GM23338 (cell line): ENCODE measurements at regions not wholly inside any gene's neighbourhood (a gene's known extent, or its start where the extent isn't known, plus 50 kb on each side); places are given as distances from the start of the nearest gene placed in this dataset.

Source experiments
- ATAC-seq: fragments of 200-7000 bp; cut with Tn5 transposase; 3 replicates; pipeline ENCODE4 v1.9.1; 2020
- DNase-seq: peaks from one replicate; pipeline ENCODE4 v3.0.0-alpha.2; 2015; ENCODE audit warnings: low spot score
- H2AFZ ChIP-seq: fragments of 200-600 bp; sonication (generic); 2 replicates; pipeline ENCODE4 v1.8.0; 2016; ENCODE audit warnings: antibody characterized with exemption, mild to moderate bottlenecking, moderate library complexity
- H3F3A ChIP-seq: fragments of 200-600 bp; sonication (generic); replicated peaks from 2 replicates; pipeline ENCODE4 v1.8.0; 2017; ENCODE audit warnings: antibody characterized with exemption, mixed run types, low read depth
- H3K27ac ChIP-seq: fragments of 200-600 bp; sonication (generic); 2 replicates; pipeline ENCODE4 v1.6.1; 2016; ENCODE audit warnings: low read depth
- H3K27me3 ChIP-seq: fragments of 200-600 bp; sonication (generic); 2 replicates; pipeline ENCODE4 v1.8.0; 2016; ENCODE audit warnings: mild to moderate bottlenecking, mixed run types, moderate library complexity; ENCODE audit not compliant: insufficient read depth
- H3K36me3 ChIP-seq: fragments of 200-600 bp; sonication (generic); 2 replicates; pipeline ENCODE4 v1.8.0; 2016; ENCODE audit warnings: mild to moderate bottlenecking; ENCODE audit not compliant: insufficient read depth
- H3K4me1 ChIP-seq: fragments of 200-600 bp; sonication (generic); 2 replicates; pipeline ENCODE4 v1.8.0; 2016; ENCODE audit warnings: mild to moderate bottlenecking, moderate library complexity; ENCODE audit not compliant: insufficient read depth
- H3K4me2 ChIP-seq: fragments of 200-600 bp; sonication (generic); 2 replicates; pipeline ENCODE4 v1.7.1; 2017; ENCODE audit warnings: mixed run types
- H3K4me3 ChIP-seq: fragments of 200-600 bp; sonication (generic); 2 replicates; pipeline ENCODE4 v1.6.1; 2016; ENCODE audit warnings: mixed run types
- H3K79me2 ChIP-seq: fragments of 200-600 bp; sonication (generic); replicated peaks from 2 replicates; pipeline ENCODE4 v1.8.0; 2017; ENCODE audit warnings: mild to moderate bottlenecking; ENCODE audit not compliant: insufficient read depth
- H3K9me2 ChIP-seq: fragments of 200-600 bp; sonication (generic); 2 replicates; pipeline ENCODE4 v1.8.0; 2017; ENCODE audit not compliant: insufficient read depth
- H4K20me1 ChIP-seq: fragments of 200-600 bp; sonication (generic); replicated peaks from 2 replicates; pipeline ENCODE4 v1.8.0; 2017; ENCODE audit warnings: mild to moderate bottlenecking; ENCODE audit not compliant: insufficient read depth
- H3K27ac Mint-ChIP-seq: 2 replicates; pipeline ENCODE4 v1.8.0; 2020; ENCODE audit warnings: inconsistent platforms, mild to moderate bottlenecking, moderate library complexity, mixed read lengths
- H3K27me3 Mint-ChIP-seq: 3 replicates; pipeline ENCODE4 v1.8.0; 2022; ENCODE audit warnings: low read depth, mild to moderate bottlenecking, moderate library complexity, mixed read lengths, inconsistent platforms; ENCODE audit not compliant: insufficient read depth, poor library complexity
- H3K36me3 Mint-ChIP-seq: 3 replicates; pipeline ENCODE4 v1.8.0; 2021; ENCODE audit warnings: low read depth, mild to moderate bottlenecking, inconsistent platforms, moderate library complexity, mixed read lengths
- H3K4me1 Mint-ChIP-seq: 3 replicates; pipeline ENCODE4 v1.8.0; 2020; ENCODE audit warnings: mild to moderate bottlenecking, inconsistent platforms, mixed read lengths
- H3K4me3 Mint-ChIP-seq: 3 replicates; pipeline ENCODE4 v1.8.0; 2021; ENCODE audit warnings: moderate library complexity, mild to moderate bottlenecking, inconsistent platforms, mixed read lengths
- H3K9me3 Mint-ChIP-seq: 3 replicates; pipeline ENCODE4 v1.8.0; 2020; ENCODE audit warnings: moderate library complexity, mild to moderate bottlenecking, inconsistent platforms, mixed read lengths
- ETS1 ChIP-seq: IDR thresholded peaks from 2 replicates; pipeline ENCODE4 v1.6.1; 2016; ENCODE audit warnings: antibody characterized with exemption
- EZH2 ChIP-seq: fragments of 200-600 bp; sonication (generic); IDR thresholded peaks from one replicate; pipeline ENCODE4 v1.8.0; 2017; ENCODE audit warnings: antibody characterized with exemption, mild to moderate bottlenecking, low read depth; ENCODE audit not compliant: unreplicated experiment
- JUNB ChIP-seq: IDR thresholded peaks from one replicate; pipeline ENCODE4 v1.6.1; 2016; ENCODE audit warnings: antibody characterized with exemption; ENCODE audit not compliant: unreplicated experiment
- NANOG ChIP-seq: IDR thresholded peaks from 2 replicates; pipeline ENCODE4 v1.6.1; 2016; ENCODE audit warnings: antibody characterized with exemption, borderline replicate concordance
- ZNF114 ChIP-seq: fragments of 250-450 bp; sonication (Bioruptor Pico); IDR thresholded peaks from 2 replicates; pipeline ENCODE4 v1.5.0; 2020; ENCODE audit warnings: mild to moderate bottlenecking, moderate library complexity
- ZNF462 ChIP-seq: fragments of 250-450 bp; sonication (Bioruptor Pico); IDR thresholded peaks from 2 replicates; pipeline ENCODE4 v1.5.0; 2020; ENCODE audit warnings: mild to moderate bottlenecking, moderate library complexity
- TF ChIP-seq, protein P1 (sequence below): IDR thresholded peaks from one replicate; pipeline ENCODE4 v1.6.1; 2018; ENCODE audit warnings: antibody characterized with exemption; ENCODE audit not compliant: unreplicated experiment
- TF ChIP-seq, protein P2 (sequence below), 2 experiments: fragments of 200-600 bp in 1 of 2; sonication (generic) in 1 of 2; conservative IDR thresholded peaks; 2 replicates each; pipeline versions ENCODE4 v1.5.1 to v1.6.1; 2016 to 2017; ENCODE audit warnings: antibody characterized with exemption in 2 of 2, low read depth in 2 of 2, mild to moderate bottlenecking in 2 of 2, moderate library complexity in 1 of 2

GRCh38 chr13:76168661-76169060 lies 532.5 kb downstream of the LMO7 start (continued):
- TF ChIP-seq, protein P1, sequence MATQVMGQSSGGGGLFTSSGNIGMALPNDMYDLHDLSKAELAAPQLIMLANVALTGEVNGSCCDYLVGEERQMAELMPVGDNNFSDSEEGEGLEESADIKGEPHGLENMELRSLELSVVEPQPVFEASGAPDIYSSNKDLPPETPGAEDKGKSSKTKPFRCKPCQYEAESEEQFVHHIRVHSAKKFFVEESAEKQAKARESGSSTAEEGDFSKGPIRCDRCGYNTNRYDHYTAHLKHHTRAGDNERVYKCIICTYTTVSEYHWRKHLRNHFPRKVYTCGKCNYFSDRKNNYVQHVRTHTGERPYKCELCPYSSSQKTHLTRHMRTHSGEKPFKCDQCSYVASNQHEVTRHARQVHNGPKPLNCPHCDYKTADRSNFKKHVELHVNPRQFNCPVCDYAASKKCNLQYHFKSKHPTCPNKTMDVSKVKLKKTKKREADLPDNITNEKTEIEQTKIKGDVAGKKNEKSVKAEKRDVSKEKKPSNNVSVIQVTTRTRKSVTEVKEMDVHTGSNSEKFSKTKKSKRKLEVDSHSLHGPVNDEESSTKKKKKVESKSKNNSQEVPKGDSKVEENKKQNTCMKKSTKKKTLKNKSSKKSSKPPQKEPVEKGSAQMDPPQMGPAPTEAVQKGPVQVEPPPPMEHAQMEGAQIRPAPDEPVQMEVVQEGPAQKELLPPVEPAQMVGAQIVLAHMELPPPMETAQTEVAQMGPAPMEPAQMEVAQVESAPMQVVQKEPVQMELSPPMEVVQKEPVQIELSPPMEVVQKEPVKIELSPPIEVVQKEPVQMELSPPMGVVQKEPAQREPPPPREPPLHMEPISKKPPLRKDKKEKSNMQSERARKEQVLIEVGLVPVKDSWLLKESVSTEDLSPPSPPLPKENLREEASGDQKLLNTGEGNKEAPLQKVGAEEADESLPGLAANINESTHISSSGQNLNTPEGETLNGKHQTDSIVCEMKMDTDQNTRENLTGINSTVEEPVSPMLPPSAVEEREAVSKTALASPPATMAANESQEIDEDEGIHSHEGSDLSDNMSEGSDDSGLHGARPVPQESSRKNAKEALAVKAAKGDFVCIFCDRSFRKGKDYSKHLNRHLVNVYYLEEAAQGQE: no peak
- TF ChIP-seq, protein P2, sequence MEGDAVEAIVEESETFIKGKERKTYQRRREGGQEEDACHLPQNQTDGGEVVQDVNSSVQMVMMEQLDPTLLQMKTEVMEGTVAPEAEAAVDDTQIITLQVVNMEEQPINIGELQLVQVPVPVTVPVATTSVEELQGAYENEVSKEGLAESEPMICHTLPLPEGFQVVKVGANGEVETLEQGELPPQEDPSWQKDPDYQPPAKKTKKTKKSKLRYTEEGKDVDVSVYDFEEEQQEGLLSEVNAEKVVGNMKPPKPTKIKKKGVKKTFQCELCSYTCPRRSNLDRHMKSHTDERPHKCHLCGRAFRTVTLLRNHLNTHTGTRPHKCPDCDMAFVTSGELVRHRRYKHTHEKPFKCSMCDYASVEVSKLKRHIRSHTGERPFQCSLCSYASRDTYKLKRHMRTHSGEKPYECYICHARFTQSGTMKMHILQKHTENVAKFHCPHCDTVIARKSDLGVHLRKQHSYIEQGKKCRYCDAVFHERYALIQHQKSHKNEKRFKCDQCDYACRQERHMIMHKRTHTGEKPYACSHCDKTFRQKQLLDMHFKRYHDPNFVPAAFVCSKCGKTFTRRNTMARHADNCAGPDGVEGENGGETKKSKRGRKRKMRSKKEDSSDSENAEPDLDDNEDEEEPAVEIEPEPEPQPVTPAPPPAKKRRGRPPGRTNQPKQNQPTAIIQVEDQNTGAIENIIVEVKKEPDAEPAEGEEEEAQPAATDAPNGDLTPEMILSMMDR (conservative IDR thresholded peaks at IDR 0.05; ENCODE audit: low read depth in 2 of 2): no peak
- TF ChIP-seq JUNB (no peak), EZH2 (no peak)

- H3F3A ChIP-seq: no peaks in the 10 kb centered on the region
- H3K9me2 ChIP-seq: peaks cover 19% of the 10 kb centered on the region; the same call in 1 of the 2 replicates
- H3K4me2 ChIP-seq: no peak overlapping the region
- no peak overlapping the region for H3K4me3 ChIP-seq
- H4K20me1 ChIP-seq: no peaks in the 10 kb centered on the region
- no peaks in the 10 kb centered on the region for H3K27me3 ChIP-seq
- Mint-ChIP-seq H3K9me3 (no peaks in the 10 kb centered on the region), H3K4me3 (no peak overlapping the region), H3K36me3 (no peaks in the 10 kb centered on the region), H3K27me3 (peaks cover 1% of the 10 kb centered on the region), H3K27ac (no peak overlapping the region), H3K4me1 (no peaks in the 10 kb centered on the region)
- DNase-seq: no peak
- 0 out of 2 replicates have a peak overlapping the region, but pooled peaks have one; percentile 7 for H2AFZ ChIP-seq
- H3K79me2 ChIP-seq: no peaks in the 10 kb centered on the region
- no peak for ATAC-seq
- no peak overlapping the region for H3K27ac ChIP-seq
- no peaks in the 10 kb centered on the region for H3K4me1 ChIP-seq
- H3K36me3 ChIP-seq: no peaks in the 10 kb centered on the region
- TF ChIP-seq ZNF462 (CRISPR knock-in tag) (no peak), ETS1 (no peak), ZNF114 (no peak), NANOG (no peak)
- TF ChIP-seq, protein P2 (conservative IDR thresholded peaks at IDR 0.05; ENCODE audit: low read depth in 2 of 2): no peak
These were observed 528.2 kb downstream of the LMO7 start for GRCh38 chr13:76164290-76164689.
